ENCODE measurements at regions not wholly inside any gene's neighbourhood (a gene's known extent, or its start where the extent isn't known, plus 50 kb on each side); places are given as distances from the start of the nearest gene placed in this dataset.

- no peak overlapping the region for H4K91ac ChIP-seq (ENCODE audit: insufficient read length, low read depth, low read length)
- H3K4me2 ChIP-seq (ENCODE audit: insufficient read depth, insufficient read length, low read length) = no peak overlapping the region
- H4K20me1 ChIP-seq (ENCODE audit: control insufficient read depth, insufficient read depth, insufficient read length) = no peaks in the 10 kb centered on the region
- H2BK120ac ChIP-seq (ENCODE audit: low read depth, low read length, poor library complexity, severe bottlenecking) = no peak overlapping the region
- no peak overlapping the region for H2BK15ac ChIP-seq (ENCODE audit: low read depth, low read length)
- H3K79me2 ChIP-seq (ENCODE audit: insufficient read depth, low read length) = no peaks in the 10 kb centered on the region
- no peak overlapping the region for H2AFZ ChIP-seq (ENCODE audit: low read length)
- H3K9ac ChIP-seq (ENCODE audit: extremely low read depth, insufficient read length, low read length) = no peak overlapping the region
- H4K5ac ChIP-seq (ENCODE audit: insufficient read length, low read depth, low read length) = no peak overlapping the region
- H3K27me3 ChIP-seq (ENCODE audit: insufficient read depth, low read length) = no peaks in the 10 kb centered on the region
- H4K8ac ChIP-seq (replicated peaks; ENCODE audit: insufficient read length, low read depth, low read length) = no peak overlapping the region
- no peak overlapping the region for H3K23ac ChIP-seq (ENCODE audit: insufficient read length, low read depth, low read length)
- H2BK5ac ChIP-seq (ENCODE audit: insufficient read length, low read length) = no peak overlapping the region
- no peak overlapping the region for H3T11ph ChIP-seq (ENCODE audit: low read length)
- no CpG with 5 or more reads among the region's 3 CpGs for WGBS (ENCODE audit: extremely low coverage, insufficient read length, low lambda C conversion rate)
- TF ChIP-seq, protein P1, sequence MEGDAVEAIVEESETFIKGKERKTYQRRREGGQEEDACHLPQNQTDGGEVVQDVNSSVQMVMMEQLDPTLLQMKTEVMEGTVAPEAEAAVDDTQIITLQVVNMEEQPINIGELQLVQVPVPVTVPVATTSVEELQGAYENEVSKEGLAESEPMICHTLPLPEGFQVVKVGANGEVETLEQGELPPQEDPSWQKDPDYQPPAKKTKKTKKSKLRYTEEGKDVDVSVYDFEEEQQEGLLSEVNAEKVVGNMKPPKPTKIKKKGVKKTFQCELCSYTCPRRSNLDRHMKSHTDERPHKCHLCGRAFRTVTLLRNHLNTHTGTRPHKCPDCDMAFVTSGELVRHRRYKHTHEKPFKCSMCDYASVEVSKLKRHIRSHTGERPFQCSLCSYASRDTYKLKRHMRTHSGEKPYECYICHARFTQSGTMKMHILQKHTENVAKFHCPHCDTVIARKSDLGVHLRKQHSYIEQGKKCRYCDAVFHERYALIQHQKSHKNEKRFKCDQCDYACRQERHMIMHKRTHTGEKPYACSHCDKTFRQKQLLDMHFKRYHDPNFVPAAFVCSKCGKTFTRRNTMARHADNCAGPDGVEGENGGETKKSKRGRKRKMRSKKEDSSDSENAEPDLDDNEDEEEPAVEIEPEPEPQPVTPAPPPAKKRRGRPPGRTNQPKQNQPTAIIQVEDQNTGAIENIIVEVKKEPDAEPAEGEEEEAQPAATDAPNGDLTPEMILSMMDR (conservative IDR thresholded peaks at IDR 0.05) = no peak
- H3K79me1 ChIP-seq (ENCODE audit: insufficient read depth, low read depth, low read length, poor library complexity, severe bottlenecking) = no peaks in the 10 kb centered on the region
- Mint-ChIP-seq H3K4me3 (no peak overlapping the region), H3K36me3 (ENCODE audit: insufficient read depth in 1 of 3, low read depth in 3 of 3) (no peaks in the 10 kb centered on the region), H3K4me1 (peaks cover 63% of the 10 kb centered on the region in 2 experiments), H3K27me3 (ENCODE audit: low read depth) (no peaks in the 10 kb centered on the region), H3K27ac (peak overlapping the region in 2 of 3 experiments; percentile 36 to 57; a peak in 2 of 7 replicates), H3K9me3 (no peaks in the 10 kb centered on the region)
- no peak for DNase-seq
- no peak overlapping the region; the same call in 1 of the 2 replicates for H3K14ac ChIP-seq (ENCODE audit: insufficient read depth, low read length)
- no peak overlapping the region for H2BK20ac ChIP-seq (ENCODE audit: low read depth, low read length, poor library complexity, severe bottlenecking)
- no peak overlapping the region for H3K56ac ChIP-seq (ENCODE audit: insufficient read length, low read depth, low read length)
- no peak overlapping the region for H3K4ac ChIP-seq (ENCODE audit: low read depth, low read length)
- H3K4me1 ChIP-seq (ENCODE audit: insufficient read depth, low read length) = peaks cover 14% of the 10 kb centered on the region; the same call in 1 of the 2 replicates
- no peak overlapping the region for H2AK5ac ChIP-seq (ENCODE audit: insufficient read length, low read length)
- H3K18ac ChIP-seq (ENCODE audit: insufficient read length, low read depth, low read length) = no peak overlapping the region
- H3K23me2 ChIP-seq (ENCODE audit: insufficient read length, low read depth, low read length, poor library complexity, severe bottlenecking) = no peaks in the 10 kb centered on the region
- no peak overlapping the region for H3K27ac ChIP-seq (ENCODE audit: insufficient read length, low read depth, low read length)
- no peak overlapping the region for H2BK12ac ChIP-seq (ENCODE audit: insufficient read length, low read depth, low read length)
- H3K9me3 ChIP-seq (ENCODE audit: control insufficient read depth, low read depth, low read length) = no peaks in the 10 kb centered on the region
These were observed 160.8 kb downstream of the MYCN start for GRCh38 chr2:16101196-16101595.

Data from H9 (cell line).